Posterior cingulate gyrus (tissue), 11 donors: ENCODE measurements at regions not wholly inside any gene's neighbourhood (a gene's known extent, or its start where the extent isn't known, plus 50 kb on each side); places are given as distances from the start of the nearest gene placed in this dataset.
"Not testable (repeated sequence)": the region's sequence is repeated elsewhere in the genome, so short reads cannot be mapped to it uniquely, and the experiment has no call there.

Experiments used
- DNase-seq, 10 donors: peaks; one replicate each; pipeline versions ENCODE4 v3.0.0 to v3.0.0-alpha.2; 2020 to 2021; ENCODE audit warnings: mixed read lengths in 3 of 10
- intact Hi-C: fragments of 100-400 bp; cut with DNase I; formaldehyde crosslinking; loops from one replicate; pipeline ENCODE4 v1.15.1; 2023

GRCh38 chr2:210954386-210954907 lies 398.0 kb downstream of the CPS1 start:
- intact Hi-C loops: no loop called here
- no peak for DNase-seq

DNA sequence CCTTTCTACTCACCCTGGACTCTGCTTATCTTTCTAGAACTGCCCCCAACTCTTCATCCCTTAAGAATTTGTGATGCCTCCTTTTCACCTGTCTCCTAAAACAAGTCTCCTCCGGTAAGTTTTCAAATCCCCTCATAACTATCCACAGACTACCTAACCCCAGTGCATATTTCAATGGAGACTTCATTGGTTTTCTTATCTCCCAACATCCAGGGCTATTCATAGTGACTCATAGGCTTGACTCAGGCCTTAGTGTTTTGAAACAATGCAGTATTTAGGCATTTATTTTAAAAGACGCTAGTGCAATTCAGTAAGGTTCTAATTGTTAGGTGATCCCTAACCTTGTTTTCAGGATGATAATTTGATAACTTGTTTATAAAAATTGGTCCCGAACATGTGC lies 399.2 kb downstream of the CPS1 start:
- intact Hi-C loops: no loop called here
- DNase-seq: no peak

DNA sequence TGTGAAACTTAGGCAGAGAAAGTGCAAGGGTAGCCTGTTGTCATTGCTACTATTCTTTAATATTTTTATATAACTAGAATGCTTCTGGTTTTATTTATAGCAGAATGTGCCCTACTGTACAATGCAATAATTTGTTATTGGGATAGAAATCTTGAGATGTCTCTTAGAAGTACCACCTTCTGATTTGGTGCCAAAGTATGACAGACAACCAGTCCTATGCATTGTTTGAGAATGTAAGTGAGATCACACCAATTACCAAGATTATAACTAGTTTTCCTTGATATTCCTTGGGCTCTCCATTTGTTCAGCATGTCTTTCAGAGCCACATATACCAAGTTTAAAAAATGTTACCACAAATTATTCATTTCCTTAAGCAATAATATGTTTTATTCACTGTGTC lies 399.7 kb downstream of the CPS1 start:
- intact Hi-C loops: no loop called here
- DNase-seq: no peak

GRCh38 chr2:210961249-210961648 lies 404.9 kb downstream of the CPS1 start:
- no peak for DNase-seq
- intact Hi-C loops: no loop called here

DNA sequence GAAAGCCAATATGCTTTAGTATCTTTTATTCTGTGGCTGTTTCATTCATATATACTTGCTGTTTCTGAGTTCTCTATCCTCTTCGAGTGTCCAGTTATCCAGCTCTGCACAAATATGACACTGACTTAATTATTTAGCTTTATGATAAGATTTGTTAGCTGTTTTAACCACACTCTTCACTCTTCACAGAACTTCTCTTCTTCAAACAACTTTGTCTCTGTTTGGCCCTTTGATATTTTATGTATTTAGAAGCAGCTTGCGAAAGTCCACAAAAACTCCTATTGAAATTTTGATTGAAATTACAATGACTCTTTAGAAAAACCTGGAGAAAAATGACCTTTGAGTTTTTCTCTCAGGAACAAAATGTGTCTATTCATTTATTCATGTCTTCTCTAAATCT lies 407.0 kb downstream of the CPS1 start:
- intact Hi-C loops: no loop called here

DNA sequence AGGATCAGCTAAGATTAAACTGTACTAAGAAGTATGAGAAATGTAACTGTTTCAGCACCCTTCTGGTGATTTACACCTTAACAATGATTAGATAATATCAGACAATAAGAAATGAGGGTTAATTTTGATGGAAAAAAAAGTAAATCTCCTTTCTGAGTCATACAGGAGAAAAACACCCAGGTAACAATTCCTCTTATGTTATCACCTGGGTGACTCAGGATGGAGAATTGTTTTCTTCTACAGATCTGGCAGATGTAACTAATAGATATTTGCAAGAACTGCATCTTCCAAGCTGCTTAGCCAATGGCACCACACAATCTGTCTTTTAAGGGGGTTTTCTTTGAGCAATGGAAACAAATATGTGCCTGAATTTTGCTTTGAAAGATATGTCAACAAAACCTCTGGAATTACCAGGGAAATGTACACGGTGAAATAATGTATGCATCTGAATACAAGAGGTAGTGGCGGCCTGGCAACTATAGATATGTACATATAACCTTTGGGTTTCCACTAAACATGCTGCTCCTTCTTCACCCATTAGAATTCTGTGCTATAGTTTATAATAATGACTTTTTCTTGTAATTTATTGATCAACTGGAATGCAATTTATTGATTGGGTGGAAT lies 407.9 kb downstream of the CPS1 start:
- DNase-seq: no peak
- intact Hi-C loops: no loop called here

More for the DNA sequence above, 407.0 kb downstream of the CPS1 start:
- DNase-seq: no peak

GRCh38 chr2:210965472-210965871 lies 409.1 kb downstream of the CPS1 start:
- intact Hi-C loops: no loop called here
- DNase-seq: no peak

- no peak for DNase-seq
- intact Hi-C loops: no loop called here
Measured at GRCh38 chr2:210966330-210966729, 409.9 kb downstream of the CPS1 start.

GRCh38 chr2:210971431-210971830 lies 415.0 kb downstream of the CPS1 start:
- intact Hi-C loops: no loop called here
- DNase-seq: no peak

GRCh38 chr2:210986806-210987205 lies 430.4 kb downstream of the CPS1 start:
- DNase-seq: peak in 2 of 10 donors; percentile 37 to 63
- intact Hi-C loops: not testable (repeated sequence)

GRCh38 chr2:210991107-210991506 lies 434.7 kb downstream of the CPS1 start:
- DNase-seq: no peak
- intact Hi-C loops: no loop called here

DNA sequence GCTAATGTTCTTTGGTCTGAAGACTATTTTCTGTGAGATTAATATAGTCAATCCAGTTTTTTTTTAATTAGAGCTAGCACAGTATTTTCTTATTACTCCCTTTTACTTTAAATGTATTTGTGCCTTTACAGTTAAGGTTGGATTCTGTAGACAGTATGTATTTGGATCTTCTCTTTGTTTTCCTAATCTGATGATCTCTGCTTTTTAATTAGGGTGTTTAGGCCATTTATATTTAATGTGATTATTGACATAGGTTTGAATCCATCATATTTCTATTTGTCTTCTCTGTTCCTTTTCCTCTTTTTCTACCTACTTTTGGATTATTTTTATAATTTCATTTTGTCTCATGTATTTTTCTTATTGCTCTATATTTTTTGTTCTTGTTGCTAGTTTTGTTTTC lies 437.7 kb downstream of the CPS1 start:
- intact Hi-C loops: no loop called here

GRCh38 chr2:210997373-210997772 lies 441.0 kb downstream of the CPS1 start:
- intact Hi-C loops: no loop called here
- DNase-seq: no peak

More for the DNA sequence above, 437.7 kb downstream of the CPS1 start:
- DNase-seq: no peak

DNA sequence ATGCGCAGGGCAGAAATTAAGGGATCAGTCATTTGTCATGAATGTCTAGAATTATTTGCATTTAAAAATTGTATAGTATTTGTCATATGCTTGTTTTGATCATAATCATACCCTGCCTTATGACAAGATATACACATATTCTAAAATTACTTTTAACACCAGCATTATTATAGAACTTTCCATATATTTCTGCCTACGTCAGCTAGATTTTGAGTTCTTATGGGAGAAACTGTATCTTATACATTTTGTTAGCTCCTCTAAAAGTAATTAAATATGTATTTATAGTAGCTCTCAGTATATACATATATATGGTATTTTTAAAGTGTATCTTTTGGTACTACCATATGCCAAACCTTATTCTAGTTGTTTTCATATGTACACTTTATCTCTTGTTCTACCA lies 441.9 kb downstream of the CPS1 start:
- no peak for DNase-seq
- intact Hi-C loops: no loop called here

DNA sequence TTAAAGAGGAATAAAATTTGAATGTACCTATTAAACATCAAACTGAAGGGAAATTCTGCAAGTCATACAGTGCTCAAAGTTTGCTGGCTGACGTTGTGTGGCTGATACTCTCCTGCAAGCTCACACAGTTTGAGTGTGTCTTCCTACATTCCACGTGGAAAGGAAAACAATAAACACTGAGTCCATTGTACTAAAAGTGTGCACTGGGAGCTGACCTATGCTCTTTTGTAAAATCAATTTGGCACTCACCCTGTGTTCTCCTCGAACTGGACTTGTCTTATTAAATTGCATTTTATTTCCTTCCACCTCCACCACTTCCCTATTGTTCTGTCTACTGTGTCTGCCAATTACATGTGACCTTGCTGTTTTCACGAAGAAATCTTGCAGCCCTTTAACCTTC lies 458.0 kb downstream of the CPS1 start:
- DNase-seq: no peak
- intact Hi-C loops: no loop called here

DNA sequence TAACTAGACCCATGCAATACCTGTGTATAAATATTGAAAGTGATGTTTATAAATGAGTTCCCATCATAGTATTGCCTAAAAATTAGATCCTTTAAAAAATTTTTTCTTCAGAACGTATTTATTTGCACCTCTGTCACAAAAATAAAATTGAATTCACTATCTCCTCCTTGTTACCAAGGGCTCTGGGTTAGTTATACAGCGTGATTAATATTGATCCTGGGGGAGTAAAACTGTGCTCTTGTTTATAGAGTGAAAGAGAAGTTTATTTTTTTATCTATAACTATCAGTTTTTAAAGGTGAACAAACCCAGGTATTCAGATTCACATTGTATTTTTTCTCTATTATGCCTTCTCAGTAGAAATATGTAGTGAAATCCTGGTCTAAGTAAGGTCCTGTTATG lies 458.5 kb downstream of the CPS1 start:
- intact Hi-C loops: no loop called here
- DNase-seq: no peak

GRCh38 chr2:211025089-211025488 lies 468.7 kb downstream of the CPS1 start:
- intact Hi-C loops, DNase-seq: not testable (repeated sequence)

DNA sequence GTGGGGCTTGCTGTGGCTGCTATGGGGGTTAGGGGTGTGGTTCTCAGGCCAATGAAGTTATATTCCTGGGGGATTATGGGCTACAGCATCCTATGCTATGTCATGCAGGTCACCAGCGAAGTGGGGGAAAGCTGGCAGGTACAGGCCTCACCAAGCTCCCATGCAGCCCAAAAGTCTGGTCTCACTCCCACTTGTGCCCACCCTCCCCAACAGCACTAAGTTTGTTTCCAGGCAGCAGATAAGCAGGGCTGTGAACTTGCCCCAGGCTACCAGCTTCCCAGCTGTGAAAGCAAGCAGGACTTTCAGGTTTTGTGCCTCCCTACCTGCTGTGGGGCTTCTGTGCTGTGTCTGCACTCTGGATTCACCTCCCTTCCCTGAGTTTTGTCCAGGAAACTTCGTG lies 469.7 kb downstream of the CPS1 start:
- DNase-seq: peak in 1 of 10 donors; percentile 53
- intact Hi-C loops: no loop called here

GRCh38 chr2:211027976-211028375 lies 471.6 kb downstream of the CPS1 start:
- intact Hi-C loops: no loop called here
- no peak for DNase-seq

- intact Hi-C loops: loop anchor here (5.0 to 10.0 kb wide), 3 partner anchors 124 to 409 kb away; no protein-coding TSS in a partner anchor
- DNase-seq: no peak
Measured at GRCh38 chr2:211033765-211034164, 477.4 kb downstream of the CPS1 start.

DNA sequence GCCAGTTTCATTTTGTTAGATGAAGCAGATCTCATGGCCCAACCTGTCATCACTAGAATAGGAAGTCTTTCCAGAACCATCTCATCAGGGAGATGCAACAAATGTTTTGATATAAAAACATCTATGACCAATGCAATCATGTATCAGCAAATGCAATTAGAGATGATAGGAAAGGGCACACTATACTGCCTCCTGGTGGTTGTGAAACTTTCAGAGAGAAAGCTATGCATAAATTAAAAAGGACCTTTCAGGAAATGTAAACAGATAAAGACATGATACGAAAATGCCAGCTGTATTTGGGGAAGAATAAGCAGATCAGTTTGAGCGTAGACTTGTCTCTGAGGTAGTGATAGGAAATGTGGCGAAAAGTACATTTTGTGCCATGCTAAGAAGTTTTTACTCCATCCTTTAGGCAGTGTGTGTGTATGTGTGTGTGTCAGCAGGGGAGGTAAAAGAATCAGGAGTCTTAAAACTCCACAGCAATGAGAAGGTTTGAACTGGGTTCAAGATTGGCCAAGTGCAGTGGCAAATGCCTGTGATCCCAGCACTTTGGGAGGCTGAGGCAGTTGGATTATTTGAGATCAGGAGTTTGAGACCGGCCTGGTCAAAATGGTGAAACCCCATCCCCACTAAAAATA lies 479.3 kb downstream of the CPS1 start:
- DNase-seq: peak in 1 of 10 donors; percentile 11
- intact Hi-C loops: loop anchor here (10.0 kb wide), 2 partner anchors 371 to 411 kb away; no protein-coding TSS in a partner anchor

DNA sequence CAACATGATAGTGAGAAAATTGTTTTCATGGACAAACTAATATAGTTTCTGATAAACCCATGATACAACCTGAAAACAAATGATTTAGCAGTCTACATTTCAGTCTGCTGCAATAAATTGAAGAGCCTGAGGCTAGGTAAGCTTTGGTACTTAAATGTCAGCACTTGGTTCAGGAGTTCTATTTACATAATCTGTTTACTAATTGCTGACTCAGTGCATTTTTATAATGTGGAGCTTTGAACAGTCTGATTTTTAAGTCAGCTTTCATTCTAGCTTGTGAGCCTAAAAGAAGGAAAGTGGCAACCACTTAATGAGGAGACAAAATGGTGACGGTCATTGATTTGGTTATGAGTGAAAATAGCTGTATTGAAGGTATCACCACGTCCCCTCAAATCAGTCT lies 488.6 kb downstream of the CPS1 start:
- intact Hi-C loops: no loop called here
- DNase-seq: no peak
